HAP-1 (cell line): ENCODE measurements at regions not wholly inside any gene's neighbourhood (a gene's known extent, or its start where the extent isn't known, plus 50 kb on each side); places are given as distances from the start of the nearest gene placed in this dataset.
"Not testable (repeated sequence)": the region's sequence is repeated elsewhere in the genome, so short reads cannot be mapped to it uniquely, and the experiment has no call there.

Source experiments
- DNase-seq, 2 experiments: peaks; one replicate each; pipeline ENCODE4 v3.0.0-alpha.2; 2016 to 2020; ENCODE audit warnings: low spot score in 2 of 2
- H3K27me3 ChIP-seq: fragments of 250-450 bp; sonication (Bioruptor Pico); 2 replicates; pipeline ENCODE4 v1.5.1; 2020; ENCODE audit warnings: low read depth, mild to moderate bottlenecking, moderate library complexity
- H3K36me3 ChIP-seq: fragments of 250-450 bp; sonication (Bioruptor Pico); replicated peaks from 2 replicates; pipeline ENCODE4 v1.5.1; 2020; ENCODE audit warnings: mild to moderate bottlenecking
- H3K4me1 ChIP-seq: fragments of 250-450 bp; sonication (Bioruptor Pico); 2 replicates; pipeline ENCODE4 v1.5.1; 2020; ENCODE audit warnings: mild to moderate bottlenecking
- H3K4me3 ChIP-seq: fragments of 250-450 bp; sonication (Bioruptor Pico); 2 replicates; pipeline ENCODE4 v1.5.1; 2020; ENCODE audit warnings: mild to moderate bottlenecking, moderate library complexity
- H3K9me3 ChIP-seq: fragments of 250-450 bp; sonication (Bioruptor Pico); 2 replicates; pipeline ENCODE4 v1.5.1; 2020; ENCODE audit warnings: mild to moderate bottlenecking, moderate library complexity
- in situ Hi-C: fragments of 300-500 bp; cut with MboI; formaldehyde crosslinking; loops from 3 replicates; pipeline ENCODE4 v1.14.3; 2020; ENCODE audit warnings: low sequenced_read_pairs, inconsistent platforms, mixed read lengths

DNA sequence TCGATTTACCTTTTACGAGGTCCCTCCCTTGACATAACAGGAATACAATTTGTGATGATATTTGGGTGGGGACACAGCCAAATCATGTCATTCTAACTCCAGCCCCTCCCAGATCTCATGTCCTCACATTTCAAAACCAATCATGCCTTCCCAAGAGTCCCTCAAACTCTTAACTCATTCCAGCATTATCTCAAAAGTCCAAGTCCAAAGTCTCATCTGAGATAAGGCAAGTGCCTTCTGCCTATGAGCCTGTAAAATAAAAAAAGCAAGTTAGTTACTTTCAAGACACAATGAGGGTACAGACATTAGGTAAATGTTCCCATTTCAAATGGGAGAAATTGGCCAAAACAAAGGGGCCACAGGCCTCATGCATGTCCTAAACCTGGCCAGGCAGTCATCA is 381.1 kb downstream of the PIK3C3 start:
- DNase-seq, result no peak
- H3K4me1 ChIP-seq, result peaks cover 31% of the 10 kb centered on the region
- no peaks in the 10 kb centered on the region for H3K36me3 ChIP-seq
- peaks cover 15% of the 10 kb centered on the region for H3K9me3 ChIP-seq
- H3K4me3 ChIP-seq, result no peak overlapping the region
- in situ Hi-C loops, result no loop called here
- H3K27me3 ChIP-seq, result no peaks in the 10 kb centered on the region

DNA sequence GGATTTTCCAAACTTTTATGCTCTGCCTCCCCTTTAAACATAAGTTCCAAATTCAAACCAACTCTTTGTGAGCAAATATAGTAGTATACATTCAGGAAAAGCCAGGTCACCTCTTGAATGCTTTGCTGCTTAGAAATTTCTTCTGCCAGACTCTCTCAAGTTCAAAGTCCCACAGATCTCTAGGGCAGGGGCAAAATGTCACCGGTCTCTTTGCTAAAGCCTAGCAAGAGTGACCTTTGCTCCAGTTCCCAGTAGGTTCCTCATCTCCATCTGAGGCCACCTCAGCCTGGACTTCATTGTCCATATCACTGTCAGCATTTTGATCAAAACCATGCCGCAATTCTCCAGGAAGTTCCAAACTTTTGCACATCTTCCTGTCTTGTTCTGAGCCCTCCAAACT is 382.3 kb downstream of the PIK3C3 start:
- H3K27me3 ChIP-seq, in situ Hi-C loops, DNase-seq, H3K4me3 ChIP-seq, H3K36me3 ChIP-seq: not testable (repeated sequence)
- peaks cover 15% of the 10 kb centered on the region for H3K9me3 ChIP-seq
- H3K4me1 ChIP-seq, result peaks cover 41% of the 10 kb centered on the region

DNA sequence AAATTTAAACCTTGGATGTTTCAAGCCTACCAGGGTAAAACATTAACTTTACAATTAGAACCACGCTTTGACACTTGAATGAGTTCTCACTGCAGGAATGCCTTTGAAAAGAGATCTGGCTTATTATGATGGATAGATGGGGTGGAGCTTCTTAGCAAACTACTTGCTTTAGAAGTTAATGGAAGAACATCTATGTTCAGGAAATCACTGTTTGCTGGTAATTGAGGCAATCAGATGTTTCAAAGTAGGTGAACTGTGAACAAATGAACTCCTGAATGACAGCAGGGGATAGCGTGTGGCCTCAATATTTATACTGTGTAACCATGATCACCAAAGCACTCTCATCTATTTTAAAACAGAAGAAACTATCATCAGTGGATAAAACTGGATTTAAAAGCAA is 383.6 kb downstream of the PIK3C3 start:
- H3K4me1 ChIP-seq, result peaks cover 53% of the 10 kb centered on the region
- no peaks in the 10 kb centered on the region for H3K36me3 ChIP-seq
- peak; percentile 18 to 77 for DNase-seq
- no peaks in the 10 kb centered on the region for H3K27me3 ChIP-seq
- in situ Hi-C loops, result no loop called here
- no peak overlapping the region for H3K4me3 ChIP-seq
- H3K9me3 ChIP-seq, result peaks cover 15% of the 10 kb centered on the region

DNA sequence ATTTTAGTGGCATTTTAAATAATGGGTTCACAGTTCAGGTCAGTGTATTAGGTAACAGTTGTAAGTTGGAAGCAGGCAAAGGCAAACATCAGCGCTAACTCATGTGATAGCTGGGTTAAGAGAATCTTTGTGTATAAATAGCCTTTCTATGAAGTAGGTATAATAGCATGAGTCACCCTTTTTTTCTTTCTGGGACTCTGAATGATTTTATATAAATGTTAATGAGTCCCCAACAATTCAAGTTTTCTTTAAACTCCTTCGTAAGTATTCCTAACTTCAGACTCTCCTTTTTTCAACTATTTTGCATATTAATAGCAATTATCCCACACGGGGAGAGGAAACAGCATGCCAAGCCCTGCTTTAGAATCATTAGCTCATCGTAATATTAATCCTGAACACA is 384.3 kb downstream of the PIK3C3 start:
- H3K36me3 ChIP-seq, result no peaks in the 10 kb centered on the region
- no peaks in the 10 kb centered on the region for H3K27me3 ChIP-seq
- H3K4me3 ChIP-seq, result no peak overlapping the region
- in situ Hi-C loops, result no loop called here
- peaks cover 15% of the 10 kb centered on the region for H3K9me3 ChIP-seq
- peaks cover 58% of the 10 kb centered on the region for H3K4me1 ChIP-seq
- peak; percentile 56 to 100 for DNase-seq

DNA sequence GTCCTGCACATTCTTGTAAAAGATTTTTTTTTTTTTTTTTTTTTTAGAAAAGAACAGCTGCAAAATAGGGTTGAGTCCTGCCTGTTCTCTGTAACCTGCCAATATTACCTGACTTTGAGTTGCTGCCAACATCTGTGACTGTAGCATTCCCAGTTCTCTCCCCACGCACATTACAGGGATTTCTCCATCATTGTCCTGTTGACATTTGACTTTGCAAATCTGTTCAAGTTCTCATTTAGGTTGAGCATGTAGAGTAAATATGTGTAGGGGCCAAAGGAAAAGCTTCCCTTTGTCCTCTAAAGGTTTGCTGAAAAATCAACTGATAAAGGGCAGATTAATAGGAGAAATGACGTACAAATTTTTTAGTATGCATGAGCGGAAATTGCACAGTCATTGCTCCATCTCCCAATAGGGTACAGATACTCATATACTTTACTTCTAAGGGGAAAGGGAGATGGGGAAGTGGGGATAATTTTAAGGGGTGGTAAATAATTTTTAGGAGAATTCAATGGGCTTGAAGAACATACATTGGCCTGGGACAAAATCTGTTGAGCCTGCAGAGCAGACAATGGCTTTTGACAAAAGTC is 385.5 kb downstream of the PIK3C3 start:
- no peak overlapping the region for H3K4me3 ChIP-seq
- peaks cover 65% of the 10 kb centered on the region for H3K4me1 ChIP-seq
- in situ Hi-C loops, result no loop called here
- peaks cover 15% of the 10 kb centered on the region for H3K9me3 ChIP-seq
- no peak for DNase-seq
- H3K36me3 ChIP-seq, result no peaks in the 10 kb centered on the region
- no peaks in the 10 kb centered on the region for H3K27me3 ChIP-seq

DNA sequence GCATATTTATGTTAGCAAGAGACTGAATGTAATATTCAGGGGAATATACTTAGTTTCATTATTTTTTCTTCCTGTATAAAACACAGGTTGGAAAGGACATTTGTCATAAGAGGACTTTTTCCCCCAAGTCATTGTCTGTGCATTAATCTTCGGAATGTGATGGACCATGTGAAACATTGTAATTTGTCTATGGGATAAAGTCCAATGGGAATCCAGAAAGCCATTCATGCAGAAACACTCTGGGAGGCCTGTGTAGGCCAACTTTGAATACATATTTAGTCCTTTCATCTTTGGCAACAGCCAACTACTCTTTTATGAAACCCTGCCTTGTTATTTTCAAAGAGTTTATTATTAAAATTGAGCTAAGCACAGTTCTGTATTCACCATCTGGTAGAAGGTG is 386.4 kb downstream of the PIK3C3 start:
- H3K36me3 ChIP-seq, result no peaks in the 10 kb centered on the region
- in situ Hi-C loops, result no loop called here
- no peak overlapping the region for H3K4me3 ChIP-seq
- H3K9me3 ChIP-seq, result peaks cover 15% of the 10 kb centered on the region
- DNase-seq, result no peak
- peaks cover 65% of the 10 kb centered on the region for H3K4me1 ChIP-seq
- no peaks in the 10 kb centered on the region for H3K27me3 ChIP-seq

DNA sequence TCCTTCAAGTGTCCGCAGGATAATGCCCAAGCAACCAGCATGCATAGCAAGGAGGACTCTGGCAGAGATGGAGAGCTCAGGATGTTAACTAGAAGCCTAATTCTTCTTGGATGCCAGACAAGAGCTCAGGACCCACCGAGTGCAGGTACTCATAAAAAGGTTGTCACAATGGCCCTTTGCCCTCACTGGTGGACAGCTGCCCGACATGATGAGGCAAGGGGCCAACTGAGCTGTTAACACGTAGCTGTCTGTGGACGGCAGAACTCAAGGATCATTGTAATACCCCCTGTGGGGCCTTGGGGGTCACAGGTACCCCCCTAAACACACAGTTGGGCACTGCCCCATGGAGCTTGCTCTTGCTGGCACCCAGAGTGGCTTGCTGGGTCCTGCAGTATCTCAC is 393.7 kb downstream of the PIK3C3 start:
- DNase-seq, result no peak
- in situ Hi-C loops, result no loop called here
- no peaks in the 10 kb centered on the region for H3K9me3 ChIP-seq
- H3K4me1 ChIP-seq, result peaks cover 13% of the 10 kb centered on the region
- H3K4me3 ChIP-seq, result no peak overlapping the region
- H3K36me3 ChIP-seq, result no peaks in the 10 kb centered on the region
- no peaks in the 10 kb centered on the region for H3K27me3 ChIP-seq

DNA sequence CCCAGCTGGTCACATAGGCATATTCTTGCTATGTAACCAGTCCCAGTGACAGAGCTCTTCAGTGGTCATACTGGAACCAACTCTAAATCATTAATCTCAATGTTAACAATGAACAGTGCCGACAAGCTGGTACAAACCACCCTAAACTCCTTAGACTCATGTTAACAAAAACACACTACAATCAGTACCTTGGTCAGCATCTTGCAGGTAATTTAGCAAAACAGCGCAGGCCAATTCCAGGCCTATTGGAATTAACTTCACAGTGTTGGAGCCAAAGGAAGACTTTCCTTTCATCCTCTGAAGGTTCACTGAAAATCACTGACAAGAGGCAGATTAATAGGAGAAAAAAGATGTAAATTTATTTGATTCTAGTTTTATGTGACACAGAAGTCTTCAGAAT is 396.4 kb downstream of the PIK3C3 start:
- H3K27me3 ChIP-seq, result no peaks in the 10 kb centered on the region
- no peaks in the 10 kb centered on the region for H3K9me3 ChIP-seq
- no peaks in the 10 kb centered on the region for H3K36me3 ChIP-seq
- no peak for DNase-seq
- no peaks in the 10 kb centered on the region for H3K4me1 ChIP-seq
- in situ Hi-C loops, result no loop called here
- H3K4me3 ChIP-seq, result no peak overlapping the region

DNA sequence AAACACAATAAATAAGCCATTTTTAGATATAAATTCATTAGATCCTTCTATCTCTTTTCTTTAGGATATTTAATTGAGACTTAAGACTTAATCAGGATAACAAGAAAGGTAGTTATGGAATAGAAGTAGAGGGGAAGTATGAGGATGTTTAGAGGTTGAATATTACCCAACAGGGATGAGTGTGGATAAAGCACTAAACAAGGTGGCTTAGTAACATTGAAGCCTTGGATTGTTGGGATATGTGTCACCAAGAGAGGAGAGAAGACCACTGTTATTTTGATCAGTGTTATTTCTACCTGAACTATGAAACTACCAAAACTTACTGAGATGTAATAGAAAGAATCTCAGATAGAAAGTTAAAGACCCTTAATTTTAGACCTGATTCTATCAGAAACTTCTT is 405.7 kb downstream of the PIK3C3 start:
- no peaks in the 10 kb centered on the region for H3K9me3 ChIP-seq
- H3K4me3 ChIP-seq, result no peak overlapping the region
- in situ Hi-C loops, result no loop called here
- H3K27me3 ChIP-seq, result no peaks in the 10 kb centered on the region
- H3K4me1 ChIP-seq, result no peaks in the 10 kb centered on the region
- no peaks in the 10 kb centered on the region for H3K36me3 ChIP-seq
- no peak for DNase-seq

DNA sequence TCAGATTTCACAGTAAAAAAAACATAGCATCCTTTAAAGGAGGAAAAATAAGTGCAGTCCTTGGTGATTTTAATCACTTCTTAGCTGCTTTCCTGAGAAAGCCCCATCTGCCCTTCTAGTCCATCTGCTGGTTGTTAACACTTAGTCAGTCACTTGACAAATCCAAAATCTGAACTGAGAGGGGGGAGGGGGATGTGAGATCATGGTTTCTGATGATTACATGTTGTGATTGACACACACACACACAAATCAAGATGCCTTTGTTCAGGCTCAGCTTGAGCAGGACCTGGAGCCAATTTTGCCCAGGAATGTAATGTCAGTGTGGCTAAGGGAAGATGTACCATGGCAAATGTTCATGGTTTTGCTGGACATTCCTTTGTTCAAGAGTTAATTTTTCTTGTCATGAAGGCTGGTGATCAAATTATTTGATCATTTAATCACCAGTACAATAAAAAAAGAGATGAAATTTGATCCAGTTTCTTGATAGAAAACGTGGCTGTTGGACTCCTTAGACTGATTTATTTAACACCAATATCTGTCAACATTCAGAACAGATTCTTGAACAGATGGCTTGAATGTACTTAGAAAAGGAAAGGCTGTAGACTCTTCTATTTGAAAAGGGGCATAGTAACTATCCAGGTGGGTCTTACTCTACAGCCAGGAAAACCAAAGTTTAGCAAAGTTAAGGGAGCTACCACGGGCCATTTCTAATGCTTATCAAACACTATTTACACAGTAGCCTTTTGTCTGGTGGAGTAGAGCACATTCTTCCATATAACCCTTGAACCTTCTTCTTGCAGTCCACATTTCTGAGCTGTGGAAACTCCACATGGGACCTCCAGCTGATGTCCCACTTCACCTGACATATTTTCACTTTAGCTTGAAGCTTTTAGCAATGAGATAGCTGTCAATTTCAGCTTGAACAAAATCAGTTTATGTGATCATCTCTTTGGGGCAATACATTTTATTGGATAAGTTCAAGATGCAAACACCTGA is 408.7 kb downstream of the PIK3C3 start:
- Histone ChIP-seq H3K9me3 (no peaks in the 10 kb centered on the region), H3K36me3 (no peaks in the 10 kb centered on the region), H3K27me3 (no peaks in the 10 kb centered on the region), H3K4me1 (no peaks in the 10 kb centered on the region), H3K4me3 (no peak overlapping the region)
- no peak for DNase-seq
- in situ Hi-C loops, result no loop called here

DNA sequence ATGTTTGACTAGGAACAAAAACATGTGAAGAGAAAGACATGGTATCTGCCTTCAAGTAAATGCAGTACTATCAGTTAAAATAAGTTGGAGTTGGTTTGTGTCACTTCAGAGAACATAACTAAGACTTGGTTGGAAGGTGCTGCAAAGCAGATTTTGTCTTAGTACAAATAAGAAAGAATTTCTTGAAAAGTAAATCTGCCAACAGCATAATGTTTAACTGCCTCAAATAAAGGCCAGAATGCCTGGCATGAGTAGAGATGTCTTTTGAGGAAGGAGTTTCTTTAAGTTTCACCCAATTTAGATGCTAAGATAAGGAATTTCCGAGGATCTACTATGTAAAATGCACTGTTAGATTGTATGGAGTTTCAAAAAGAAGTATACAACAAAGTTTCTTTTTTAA is 409.7 kb downstream of the PIK3C3 start:
- Histone ChIP-seq H3K27me3 (no peaks in the 10 kb centered on the region), H3K36me3 (no peaks in the 10 kb centered on the region), H3K9me3 (no peaks in the 10 kb centered on the region), H3K4me1 (no peaks in the 10 kb centered on the region), H3K4me3 (no peak overlapping the region)
- no peak for DNase-seq
- in situ Hi-C loops, result no loop called here

DNA sequence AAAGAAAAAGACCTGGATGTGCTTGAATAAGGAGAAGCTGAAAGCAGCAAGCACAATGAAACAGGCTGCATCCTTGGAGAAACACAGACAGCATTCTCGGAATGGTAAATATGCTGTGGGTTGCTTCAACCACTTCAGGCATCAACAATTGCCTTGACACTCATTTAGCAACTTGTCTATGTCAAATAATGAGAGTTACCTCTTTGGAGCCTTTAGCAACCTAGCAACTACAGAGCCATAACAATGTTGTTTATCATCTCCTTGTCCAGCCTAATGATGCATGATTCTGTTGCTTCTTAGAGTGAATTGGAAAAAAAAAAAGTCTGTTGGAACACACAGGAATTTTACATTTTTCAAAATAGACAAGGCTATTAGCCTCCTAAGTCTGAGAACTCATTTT is 410.6 kb downstream of the PIK3C3 start:
- Histone ChIP-seq H3K27me3 (no peaks in the 10 kb centered on the region), H3K9me3 (no peaks in the 10 kb centered on the region), H3K4me1 (no peaks in the 10 kb centered on the region), H3K36me3 (no peaks in the 10 kb centered on the region), H3K4me3 (no peak overlapping the region)
- DNase-seq, result no peak
- in situ Hi-C loops, result no loop called here

DNA sequence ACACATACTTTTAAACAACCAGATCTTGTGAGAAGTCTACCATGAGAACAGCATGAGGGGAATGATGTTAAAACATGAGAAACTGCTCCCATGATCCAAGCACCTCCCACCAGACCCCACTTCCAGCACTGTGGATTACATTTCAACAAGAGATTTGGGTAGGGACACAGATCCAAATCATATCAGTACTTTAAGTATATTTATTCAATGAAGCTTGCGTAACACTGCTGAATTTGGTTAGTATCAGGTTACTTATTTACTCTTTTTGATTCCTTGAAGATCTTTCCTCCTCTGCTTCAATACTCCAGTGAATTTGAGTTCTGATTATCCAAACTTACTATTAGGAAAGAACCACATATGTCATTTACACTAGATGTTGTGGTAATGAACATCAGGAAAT is 418.6 kb downstream of the PIK3C3 start:
- no peak overlapping the region for H3K4me3 ChIP-seq
- no peak for DNase-seq
- in situ Hi-C loops, result no loop called here
- H3K9me3 ChIP-seq, result no peaks in the 10 kb centered on the region; the same call in 1 of the 2 replicates
- H3K36me3 ChIP-seq, result no peaks in the 10 kb centered on the region
- peaks cover 13% of the 10 kb centered on the region for H3K4me1 ChIP-seq
- H3K27me3 ChIP-seq, result no peaks in the 10 kb centered on the region

DNA sequence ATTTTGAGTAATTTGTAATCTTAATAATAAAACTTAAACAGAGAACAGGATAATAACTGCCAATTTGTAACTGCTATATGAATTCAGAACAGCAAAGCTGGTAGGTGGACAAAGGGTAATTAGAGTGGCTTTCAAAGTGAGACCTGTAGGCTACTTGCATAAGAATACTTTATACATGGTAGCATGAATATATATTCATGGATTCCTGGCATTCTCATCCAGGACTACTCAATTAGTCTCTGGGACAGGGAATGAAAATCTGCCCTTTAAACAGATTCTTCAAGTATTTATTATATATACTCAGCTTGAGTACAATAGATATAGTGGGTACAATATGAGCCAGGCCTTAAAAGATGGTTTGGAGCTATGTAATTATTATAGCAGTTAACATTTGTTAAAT is 419.9 kb downstream of the PIK3C3 start:
- peaks cover 13% of the 10 kb centered on the region for H3K4me1 ChIP-seq
- H3K36me3 ChIP-seq, result no peaks in the 10 kb centered on the region
- DNase-seq, result peak in 1 of 2 experiments; percentile 91
- in situ Hi-C loops, result no loop called here
- H3K4me3 ChIP-seq, result no peak overlapping the region
- H3K9me3 ChIP-seq, result no peaks in the 10 kb centered on the region; the same call in 1 of the 2 replicates
- H3K27me3 ChIP-seq, result no peaks in the 10 kb centered on the region
